ENCODE measurements at regions not wholly inside any gene's neighbourhood (a gene's known extent, or its start where the extent isn't known, plus 50 kb on each side); places are given as distances from the start of the nearest gene placed in this dataset.

DNA sequence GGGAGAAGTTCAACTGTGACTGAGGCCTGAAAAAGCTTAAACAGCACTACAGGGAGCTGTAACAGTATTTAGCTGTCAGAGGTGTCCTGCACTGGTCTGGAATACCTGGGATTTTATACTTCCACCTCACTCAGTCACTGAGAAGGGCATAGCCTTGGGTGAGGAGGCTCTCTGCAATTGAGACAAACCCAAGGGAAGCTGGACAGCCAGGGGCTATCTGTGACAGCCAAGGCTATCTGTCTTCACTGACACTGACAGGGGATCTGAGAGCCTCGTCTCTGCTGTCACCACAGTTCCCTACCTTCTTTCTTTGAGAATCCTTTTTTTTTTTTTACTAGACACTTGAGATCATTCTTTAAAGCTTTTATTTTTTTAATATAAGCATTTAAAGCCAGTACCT is 356.2 kb upstream of the CD180 start:
- TF ChIP-seq, protein P1, sequence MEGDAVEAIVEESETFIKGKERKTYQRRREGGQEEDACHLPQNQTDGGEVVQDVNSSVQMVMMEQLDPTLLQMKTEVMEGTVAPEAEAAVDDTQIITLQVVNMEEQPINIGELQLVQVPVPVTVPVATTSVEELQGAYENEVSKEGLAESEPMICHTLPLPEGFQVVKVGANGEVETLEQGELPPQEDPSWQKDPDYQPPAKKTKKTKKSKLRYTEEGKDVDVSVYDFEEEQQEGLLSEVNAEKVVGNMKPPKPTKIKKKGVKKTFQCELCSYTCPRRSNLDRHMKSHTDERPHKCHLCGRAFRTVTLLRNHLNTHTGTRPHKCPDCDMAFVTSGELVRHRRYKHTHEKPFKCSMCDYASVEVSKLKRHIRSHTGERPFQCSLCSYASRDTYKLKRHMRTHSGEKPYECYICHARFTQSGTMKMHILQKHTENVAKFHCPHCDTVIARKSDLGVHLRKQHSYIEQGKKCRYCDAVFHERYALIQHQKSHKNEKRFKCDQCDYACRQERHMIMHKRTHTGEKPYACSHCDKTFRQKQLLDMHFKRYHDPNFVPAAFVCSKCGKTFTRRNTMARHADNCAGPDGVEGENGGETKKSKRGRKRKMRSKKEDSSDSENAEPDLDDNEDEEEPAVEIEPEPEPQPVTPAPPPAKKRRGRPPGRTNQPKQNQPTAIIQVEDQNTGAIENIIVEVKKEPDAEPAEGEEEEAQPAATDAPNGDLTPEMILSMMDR (IDR thresholded peaks at IDR 0.05), result no peak
- no peak for TF ChIP-seq POLR2A (IDR thresholded peaks at IDR 0.05)
- TF ChIP-seq EP300 (IDR thresholded peaks at IDR 0.05; ENCODE audit: low read depth), result no peak
- TF ChIP-seq POLR2AphosphoS5 (IDR thresholded peaks at IDR 0.05), result no peak
